ENCODE measurements at regions not wholly inside any gene's neighbourhood (a gene's known extent, or its start where the extent isn't known, plus 50 kb on each side); places are given as distances from the start of the nearest gene placed in this dataset.

DNA sequence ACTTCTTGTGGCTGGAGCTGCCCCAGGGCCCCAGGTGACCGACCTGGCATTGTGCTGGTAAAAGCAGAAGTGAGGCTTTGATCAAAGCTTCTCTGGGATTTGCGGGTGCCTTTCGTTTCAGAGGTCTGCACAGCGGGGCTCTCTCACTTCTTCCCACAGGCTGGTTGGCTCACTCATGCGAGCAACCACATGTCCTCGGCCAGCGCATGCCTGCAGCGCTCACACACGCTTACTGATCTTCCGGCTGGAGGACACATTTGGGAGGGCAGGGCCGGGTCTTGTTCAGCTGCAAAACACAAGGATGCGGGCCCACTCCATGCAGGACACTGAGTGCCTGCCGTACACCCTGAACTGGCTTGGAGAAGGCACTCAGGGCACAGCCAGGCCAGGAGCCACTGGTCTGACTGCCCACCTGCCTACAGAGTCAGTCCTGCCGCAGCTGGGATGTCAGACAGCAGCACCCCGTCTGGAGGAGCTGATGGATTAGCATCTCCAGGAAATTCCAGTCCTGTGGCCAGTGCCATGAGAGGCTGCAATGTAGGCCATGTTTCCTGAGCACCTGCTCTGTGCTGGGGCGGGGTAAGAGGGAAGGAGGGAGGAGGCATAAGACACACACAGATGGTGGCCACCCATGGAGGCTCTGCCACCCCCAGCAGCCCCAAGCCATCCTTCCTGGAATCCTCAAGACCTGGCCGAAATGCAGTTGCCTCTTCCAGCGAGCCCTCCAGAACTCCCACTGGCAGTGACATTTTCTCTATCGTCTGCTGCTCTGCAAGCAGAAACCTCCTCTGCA, 1383.2 kb downstream of the BRD1 start:
- no peak for DNase-seq (ENCODE audit: low spot score)

DNA sequence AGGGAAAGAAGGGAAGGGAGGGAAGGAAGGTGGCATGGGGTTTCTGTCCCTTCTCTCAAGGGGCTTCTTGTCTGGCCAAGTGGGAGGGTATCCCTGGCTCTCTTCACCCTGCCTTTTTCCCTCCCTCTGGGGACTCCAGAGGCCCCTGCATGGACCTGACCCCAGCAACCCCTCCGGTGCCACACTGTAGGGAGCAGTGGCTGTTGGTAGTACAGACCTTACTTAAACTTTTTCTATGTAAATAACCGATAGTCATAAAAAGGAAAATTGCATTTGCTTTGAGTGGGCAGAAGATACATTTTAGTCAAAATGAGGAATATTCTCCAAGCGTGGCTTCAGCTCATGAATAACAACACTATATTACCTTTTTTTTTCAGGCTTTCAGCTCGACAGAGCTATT, 1384.0 kb downstream of the BRD1 start:
- DNase-seq (ENCODE audit: low spot score), result no peak

DNA sequence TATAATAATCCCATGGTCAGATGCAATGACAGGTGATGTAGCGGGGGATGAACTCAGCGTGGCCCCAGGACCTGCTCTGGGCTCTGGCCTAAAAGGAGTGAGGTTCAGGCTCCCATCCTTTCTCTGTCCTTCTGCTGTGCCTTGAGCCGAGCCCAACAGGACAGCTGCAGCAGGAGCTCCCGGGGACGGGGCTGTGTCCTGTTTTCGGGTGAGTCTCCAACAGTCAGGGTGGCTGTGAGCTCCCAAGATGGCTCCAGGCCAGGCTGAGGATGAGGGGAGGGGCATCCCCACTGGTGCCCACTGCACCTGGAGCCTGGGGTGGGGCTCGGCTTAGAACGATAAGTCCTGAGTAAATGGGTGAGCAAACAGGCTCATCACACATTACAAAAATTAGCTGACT, 1385.0 kb downstream of the BRD1 start:
- DNase-seq (ENCODE audit: low spot score), result no peak

DNA sequence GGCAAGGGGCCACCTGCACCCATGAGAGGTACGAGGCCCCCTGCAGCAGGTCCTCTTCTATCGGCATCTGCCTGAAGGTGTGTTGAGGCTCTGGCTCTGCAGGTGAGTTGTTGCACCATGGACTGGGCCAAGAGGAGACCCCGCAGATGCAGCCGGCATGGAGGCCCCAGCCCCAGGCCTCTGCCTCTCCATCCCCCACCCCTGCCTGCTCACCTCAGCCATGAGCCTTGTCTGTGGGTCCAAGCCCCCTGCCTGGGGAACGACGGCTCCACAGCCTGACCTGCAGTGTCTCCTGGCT, 1386.2 kb downstream of the BRD1 start:
- DNase-seq (ENCODE audit: low spot score), result no peak

DNA sequence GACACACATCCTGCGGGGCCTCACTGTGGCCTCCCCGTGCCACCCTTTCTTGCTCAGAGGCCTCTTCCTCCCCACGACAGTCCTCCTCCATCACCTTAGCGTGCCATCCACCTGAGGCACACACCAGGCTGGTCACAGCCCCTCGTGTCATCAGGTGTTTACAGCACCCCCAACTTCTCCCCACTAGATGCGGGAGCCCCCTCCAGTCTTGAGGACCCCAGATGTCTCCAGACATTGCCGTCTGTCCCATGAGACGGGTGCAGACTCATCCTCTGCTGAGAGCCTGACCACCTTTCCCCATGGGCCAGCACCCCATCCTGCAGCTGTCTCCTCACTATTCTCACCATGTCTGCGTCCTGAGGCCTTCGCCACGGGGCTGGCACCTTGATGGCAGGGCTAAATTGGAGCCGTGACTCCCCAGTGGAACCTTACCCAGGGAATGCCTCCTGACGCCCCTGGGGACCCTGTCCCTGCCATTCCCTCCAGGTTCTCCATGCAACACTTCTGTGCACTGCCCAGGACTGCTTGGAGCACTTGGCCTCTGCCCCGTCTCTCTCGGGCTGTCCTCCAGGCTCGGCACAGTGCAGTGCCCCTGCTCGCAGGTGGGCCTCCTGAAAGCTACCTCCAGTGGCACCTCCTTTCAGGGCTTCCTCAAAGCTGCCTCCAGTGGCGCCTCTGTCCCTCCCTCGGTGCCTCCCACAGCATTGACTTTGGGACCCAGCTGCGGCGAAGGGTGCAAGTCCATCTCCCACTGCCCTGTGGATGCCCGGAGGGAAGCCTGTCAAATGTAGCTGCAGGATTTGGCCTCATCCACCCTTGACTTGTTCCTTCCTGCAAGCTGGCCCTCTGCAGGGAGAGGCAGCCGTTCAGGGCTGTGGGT, 1386.8 kb downstream of the BRD1 start:
- DNase-seq (ENCODE audit: low spot score), result no peak

DNA sequence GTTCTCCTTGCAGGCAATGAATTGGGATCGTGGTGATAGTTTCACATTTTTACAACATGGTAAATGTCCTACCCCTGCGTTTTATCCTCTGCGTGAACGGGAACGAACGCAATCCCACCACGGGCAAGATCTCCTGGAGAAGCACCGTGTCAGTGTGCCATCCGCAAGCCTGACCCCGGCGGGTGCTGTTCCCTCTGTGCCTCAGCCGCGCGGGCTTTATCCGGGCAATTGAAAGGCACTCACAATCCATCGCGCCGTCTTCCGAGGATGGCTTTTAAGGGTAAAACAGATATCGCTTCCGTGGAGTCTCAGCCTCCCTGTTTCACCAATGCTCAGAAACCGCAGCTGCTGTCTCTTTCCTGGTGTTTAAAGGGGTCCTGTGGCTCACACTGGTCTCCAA, 1387.5 kb downstream of the BRD1 start:
- no peak for DNase-seq (ENCODE audit: low spot score)

DNA sequence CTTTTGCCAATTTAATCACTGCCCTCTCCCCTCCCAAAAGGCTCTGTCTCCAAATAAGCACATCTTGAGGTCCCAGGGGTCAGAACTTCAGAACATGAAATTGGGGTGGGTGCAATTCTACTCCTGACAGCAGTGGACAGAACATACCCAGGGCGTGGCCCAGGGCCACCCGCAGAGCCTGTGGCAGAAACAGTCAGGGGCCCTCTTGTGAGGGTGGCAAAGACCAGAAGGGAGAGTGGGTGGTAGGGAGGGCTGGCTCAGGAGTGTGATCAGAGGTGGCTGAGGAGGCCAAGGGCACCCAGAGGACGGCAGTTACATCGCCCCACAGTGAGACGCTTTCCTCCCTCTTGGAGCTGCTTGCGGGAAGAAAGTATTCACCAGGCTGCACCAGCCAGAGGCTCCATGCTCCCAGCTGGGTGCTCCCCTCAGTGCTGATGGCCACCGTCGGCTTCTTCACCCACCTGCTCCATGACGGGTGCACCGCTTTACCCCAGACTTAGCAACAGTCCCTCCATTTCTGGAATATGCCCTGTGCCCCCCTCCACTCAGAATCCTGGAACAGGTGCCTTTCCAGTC, 1388.0 kb downstream of the BRD1 start:
- no peak for DNase-seq (ENCODE audit: low spot score)

DNA sequence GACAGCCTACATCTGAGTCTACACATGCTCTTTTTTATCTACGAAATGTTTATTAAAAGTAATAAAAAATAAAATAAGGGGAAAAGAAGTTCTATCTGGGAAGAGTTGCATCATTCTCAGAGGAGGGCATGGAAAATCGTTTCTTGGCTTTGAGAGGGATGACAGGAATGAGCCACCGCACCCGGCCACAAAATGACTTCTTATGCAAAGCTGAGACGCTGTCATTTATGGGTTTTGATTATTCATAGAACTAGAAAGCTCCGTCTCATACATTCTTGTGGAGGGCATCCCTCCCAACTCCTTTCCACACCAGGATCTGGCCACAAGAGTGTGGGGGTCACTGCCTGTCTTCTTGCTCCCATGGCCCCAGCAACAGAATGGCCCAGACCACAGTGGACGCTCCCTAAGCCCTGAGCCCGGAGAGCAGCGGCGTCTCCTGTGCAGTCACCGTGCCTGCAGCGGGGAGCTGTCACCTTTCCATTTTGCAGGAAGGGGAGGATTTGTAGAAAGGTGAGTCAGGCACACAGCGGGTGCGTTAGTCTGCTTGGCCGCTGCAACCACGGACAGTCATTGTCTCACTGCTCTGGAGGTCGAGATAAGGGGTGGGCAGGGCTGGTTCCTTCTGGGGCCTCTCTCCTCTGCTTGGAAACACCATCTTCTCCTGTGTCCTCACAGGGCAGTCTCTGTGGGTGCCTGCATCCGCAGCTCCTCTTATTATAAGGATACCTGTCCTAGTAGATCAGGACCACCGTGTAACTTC, 1388.7 kb downstream of the BRD1 start:
- DNase-seq (ENCODE audit: low spot score), result no peak

DNA sequence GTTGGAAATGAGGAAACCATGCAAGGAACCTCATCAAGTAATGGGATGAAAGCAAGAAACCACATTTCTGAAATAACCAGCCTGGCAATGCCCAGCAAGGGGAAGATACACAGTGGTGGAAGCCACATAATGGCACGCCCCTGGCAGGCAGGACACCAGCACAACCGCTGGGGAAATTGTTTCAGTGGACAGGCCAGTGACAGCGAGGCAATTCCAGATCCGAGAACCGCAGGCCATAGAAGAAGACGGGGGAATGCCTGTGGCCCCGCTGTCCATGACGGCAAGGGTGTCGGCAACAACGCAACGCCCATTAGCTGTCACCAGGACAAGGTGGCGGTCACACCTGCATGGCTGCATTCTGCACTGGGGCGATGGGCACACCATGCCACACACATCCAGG, 1389.6 kb downstream of the BRD1 start:
- DNase-seq (ENCODE audit: low spot score), result no peak

DNA sequence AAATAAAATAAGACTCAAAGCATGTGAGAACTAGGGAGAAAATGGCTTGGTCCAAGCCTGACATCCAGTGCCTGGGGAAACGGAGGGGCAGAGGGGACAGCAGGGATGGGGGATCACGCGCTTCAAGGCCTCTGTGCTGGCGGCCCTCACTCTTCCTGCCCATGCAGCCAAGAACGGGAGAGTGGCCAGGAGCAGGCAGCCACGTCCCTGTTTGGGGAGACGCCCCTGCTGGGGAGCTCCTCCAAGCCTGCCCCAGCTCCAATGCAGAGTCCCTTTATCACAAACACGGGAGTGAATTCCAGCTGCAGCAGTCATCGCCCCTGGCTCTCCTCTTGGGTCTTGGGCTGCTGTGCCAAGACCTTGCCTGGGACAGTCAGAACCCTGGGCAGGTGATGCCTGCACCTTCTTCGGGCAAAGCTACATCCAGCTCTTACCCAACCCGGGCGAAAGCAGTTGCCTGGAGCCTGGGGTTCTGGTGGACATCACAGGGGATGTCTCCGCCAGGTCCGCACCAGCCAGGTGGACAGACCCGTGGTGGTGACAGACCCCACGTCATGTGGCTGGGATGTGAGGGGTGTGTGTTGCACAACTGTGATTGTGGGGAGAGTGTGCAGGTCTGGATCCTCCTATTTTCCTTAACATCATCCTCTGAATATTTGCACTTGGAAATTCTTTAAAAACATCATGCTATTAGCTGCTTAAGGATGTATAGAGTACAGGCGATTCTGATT, 1391.3 kb downstream of the BRD1 start:
- DNase-seq (ENCODE audit: low spot score), result no peak

DNA sequence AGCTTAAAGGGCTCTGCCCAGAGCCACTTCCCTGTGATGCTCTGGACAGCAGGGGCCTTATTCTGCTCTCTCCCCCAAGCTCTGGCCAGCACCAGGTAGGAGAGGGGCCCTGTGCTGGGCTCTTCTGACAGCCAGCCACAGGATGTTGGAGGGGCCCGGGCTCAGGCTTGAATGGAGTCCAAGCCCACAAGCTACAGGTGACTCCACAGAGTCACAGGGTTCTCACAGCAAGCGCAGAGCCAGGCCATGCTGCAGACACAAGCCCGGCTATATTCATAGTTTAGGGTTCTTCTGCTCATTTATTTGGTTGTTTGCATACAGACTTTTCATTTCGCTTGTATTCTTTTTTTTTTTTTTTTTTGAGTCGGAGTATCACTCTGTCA, 1392.8 kb downstream of the BRD1 start:
- no peak for DNase-seq (ENCODE audit: low spot score)

DNA sequence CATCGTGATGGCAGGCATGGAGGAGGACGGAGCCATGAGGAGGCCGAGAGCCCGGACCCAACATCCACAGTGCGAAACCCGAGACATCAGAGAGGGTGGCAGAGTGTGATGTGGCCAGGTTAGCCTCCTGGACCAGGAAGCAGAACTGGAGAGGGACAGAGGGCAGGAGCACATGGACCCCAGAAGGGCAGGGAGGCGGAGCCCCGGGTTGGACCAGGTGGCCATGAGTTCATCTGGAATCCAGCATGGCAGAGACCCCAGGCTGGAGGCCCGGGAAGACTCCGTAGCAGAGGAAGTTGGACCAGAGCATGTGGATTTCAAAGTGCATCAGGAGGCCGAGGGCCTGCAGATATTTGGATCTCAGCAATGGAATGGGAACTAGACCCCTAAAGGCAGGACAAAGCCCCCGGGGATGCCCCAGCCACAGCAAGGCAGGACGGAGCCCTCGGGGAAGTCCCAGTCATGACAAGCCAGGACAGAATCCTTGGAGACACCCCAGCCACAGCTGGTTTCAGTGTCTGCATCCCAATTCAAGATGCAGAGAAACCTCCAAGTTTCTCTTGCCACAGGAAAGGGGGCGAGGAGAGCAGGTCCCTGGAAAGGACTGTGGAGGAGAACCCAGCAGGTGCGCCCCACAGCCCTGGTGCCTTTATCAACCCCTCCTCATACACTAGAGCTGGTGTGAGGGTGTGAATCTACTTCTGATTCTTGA, 1393.4 kb downstream of the BRD1 start:
- DNase-seq (ENCODE audit: low spot score), result no peak

DNA sequence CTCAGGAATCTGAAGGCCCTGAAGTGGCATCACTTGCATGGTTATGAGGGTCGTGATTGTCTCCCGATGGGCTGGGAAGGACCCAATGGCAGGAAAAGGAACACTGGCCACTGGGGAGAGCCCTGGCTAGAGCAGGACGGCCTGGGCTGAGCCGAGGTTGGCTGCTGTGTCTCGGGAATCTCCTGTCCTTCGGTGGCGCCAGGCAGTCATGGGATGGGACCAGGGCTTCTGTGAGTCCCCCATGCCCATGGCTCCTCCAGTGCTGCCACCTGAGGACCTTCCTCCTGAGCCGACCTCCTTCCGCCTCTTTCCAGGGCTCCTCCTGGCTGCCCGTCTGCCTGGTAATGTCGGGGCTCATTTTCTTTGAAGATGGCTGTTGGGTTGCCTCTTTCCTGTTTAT, 1394.0 kb downstream of the BRD1 start:
- DNase-seq (ENCODE audit: low spot score), result no peak

DNA sequence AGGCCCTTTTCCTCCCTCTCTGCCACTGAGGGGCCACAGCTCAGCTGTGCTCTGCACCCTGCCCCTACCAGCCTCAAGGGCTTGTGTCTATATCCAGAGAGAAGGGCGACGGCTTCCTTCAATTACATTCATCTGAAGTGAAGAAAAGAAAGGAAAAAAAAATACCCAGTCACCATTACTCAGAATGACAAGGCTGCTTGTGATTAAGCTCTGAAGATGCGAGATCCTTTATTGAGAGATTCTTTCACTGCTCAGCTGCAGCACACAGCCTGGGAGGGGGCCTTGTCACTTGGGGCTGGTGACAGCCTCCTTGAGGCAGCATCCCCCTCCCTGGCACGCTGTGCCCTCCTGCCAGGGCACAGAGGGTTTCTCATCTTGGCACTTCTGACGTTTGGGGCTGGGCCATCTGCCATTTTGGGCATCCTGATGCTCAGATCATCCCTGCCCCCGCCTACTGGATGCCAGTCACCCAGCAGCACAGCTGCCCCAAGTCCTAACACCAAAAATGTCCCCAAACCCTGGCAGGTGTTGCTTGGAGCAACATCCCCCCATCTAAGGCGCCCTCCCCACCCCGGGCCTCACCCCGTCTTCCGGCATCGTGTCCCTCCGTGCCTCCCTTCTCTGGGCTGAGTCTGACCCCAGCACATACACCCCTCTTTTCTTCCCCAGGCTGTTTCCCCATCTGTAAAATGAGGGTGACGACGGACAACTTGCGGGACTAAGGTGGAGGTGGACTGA, 1394.7 kb downstream of the BRD1 start:
- DNase-seq (ENCODE audit: low spot score), result no peak

DNA sequence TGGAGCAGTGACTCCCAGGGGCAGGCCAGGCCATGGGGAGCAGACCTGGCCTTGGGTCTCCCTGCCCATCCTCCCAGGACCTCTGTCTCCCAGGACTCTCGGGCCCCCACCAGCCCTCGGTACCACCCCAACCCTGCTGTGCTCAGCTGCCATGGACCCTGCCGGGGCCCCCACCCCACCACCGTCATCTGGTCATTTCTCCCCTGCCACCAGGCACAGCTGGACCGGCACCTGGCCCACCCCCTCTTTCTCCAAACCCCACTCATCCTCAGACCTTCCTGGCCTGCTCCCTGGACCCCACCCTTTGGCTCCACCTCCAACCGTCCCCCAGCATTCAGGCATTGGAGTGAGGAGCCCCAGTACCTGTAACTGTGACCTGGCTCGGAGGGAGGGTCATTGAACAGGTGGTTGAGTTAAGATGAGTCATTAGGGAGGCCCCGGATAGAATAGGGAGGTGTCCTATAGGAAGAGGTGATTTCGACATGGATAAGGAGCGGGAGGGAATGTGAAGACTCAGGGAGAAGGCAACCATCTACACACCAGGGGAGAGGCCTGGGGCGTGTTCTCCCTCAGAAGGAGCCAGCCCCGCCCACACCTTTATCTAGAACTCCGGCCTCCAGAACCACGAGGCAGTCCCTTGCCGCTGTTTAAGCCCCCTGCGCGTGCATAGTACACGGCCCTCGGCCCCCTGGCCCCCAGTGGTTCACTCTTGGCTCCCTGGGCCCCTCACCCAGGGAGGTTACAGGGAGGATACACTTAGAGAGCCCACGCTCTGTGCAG, 1395.9 kb downstream of the BRD1 start:
- no peak for DNase-seq (ENCODE audit: low spot score)

DNA sequence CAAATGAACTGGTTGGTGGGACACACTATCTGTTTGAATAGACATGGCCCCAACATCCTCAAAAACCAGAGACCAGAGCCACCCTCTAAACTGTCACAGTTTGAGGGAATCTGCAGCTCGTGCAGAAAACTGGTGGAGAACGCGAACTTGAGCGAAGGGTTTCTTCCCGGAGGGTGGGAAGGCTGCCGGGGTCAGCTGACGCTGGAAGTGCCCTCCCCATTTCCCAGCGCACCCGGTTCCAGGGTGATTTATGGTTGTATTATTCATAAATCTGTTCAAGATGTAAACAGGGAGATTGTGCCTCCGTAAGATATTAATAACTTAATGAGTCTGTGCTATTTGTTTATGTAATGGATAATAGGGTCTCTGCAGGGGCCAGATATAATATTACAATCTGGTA, 1396.7 kb downstream of the BRD1 start:
- no peak for DNase-seq (ENCODE audit: low spot score)

DNA sequence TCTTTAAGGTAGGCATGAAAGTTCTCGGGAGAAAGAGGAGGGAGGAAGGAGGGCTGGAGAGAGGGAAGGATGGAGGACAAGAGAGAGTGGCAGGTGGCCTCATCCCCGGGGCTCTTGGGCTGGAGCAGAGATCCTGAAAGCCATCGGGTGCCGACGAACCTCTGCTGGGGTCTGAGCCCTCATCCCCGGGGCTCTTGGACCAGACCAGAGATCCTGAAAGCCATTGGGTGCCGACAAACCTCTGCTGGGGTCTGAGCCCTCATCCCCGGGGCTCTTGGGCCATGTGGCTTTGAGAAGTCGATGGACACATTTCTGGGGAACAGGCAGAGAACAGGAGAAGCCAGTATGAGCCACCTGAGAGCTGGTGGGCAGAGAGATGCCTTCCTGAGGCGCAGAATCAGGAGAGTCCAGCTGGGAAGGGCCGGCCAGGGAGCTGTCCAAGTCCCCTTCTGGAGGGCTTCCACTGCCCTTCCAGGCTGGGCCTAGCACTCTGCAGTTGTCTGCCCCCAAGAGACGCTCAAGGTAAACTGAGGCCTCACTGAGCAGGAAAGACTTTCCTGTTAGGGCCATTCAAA, 1398.1 kb downstream of the BRD1 start:
- DNase-seq (ENCODE audit: low spot score), result no peak

DNA sequence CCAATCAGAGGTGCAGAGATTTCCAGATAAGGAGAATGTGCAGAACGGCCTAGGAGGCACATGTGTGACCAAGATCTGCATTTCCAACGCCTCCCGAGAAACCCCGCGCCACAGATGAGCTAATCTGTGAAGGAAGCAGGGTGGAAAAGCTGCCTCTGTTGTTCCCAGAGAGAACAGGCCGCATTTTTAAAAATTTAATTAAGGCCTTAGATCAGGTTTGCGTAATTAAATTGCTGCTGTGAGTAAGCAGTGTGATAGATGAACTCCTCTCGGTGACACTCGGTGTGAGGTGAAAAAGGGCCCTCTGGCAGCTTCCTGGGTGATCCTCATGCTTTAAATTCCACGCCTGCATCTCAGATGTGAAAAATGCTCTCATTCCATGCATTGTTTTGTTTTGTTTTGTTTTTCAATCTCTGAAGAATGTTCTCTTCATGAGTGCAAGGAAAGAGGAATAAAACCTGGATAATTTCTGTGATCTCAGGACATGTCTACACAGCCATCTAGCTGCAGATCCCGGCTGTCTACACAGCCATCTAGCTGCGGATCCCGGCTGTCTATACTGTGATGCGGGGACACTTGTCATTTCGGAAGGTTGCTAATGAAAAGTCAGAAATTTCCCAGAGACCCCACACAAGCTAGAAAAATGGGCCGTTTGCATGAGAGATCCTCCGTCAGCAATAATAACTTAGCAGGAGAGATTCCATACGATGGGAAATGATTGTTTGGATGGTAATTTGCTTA, 1398.9 kb downstream of the BRD1 start:
- no peak for DNase-seq (ENCODE audit: low spot score)

Data from umbilical cord (tissue), 1 donor.